ENCODE measurements at regions not wholly inside any gene's neighbourhood (a gene's known extent, or its start where the extent isn't known, plus 50 kb on each side); places are given as distances from the start of the nearest gene placed in this dataset.

- Histone ChIP-seq H3K4me3 (no peak overlapping the region), H3K27me3 (peaks cover 0 to 5% (median 0%) of the 10 kb centered on the region in 3 donors), H3K36me3 (no peaks in the 10 kb centered on the region), H3K4me1 (no peaks in the 10 kb centered on the region), H3K27ac (no peak overlapping the region), H3K9me3 (no peaks in the 10 kb centered on the region)
- in situ Hi-C loops (cut with MboI; ENCODE audit: low sequenced_read_pairs in 4 of 4) (no loop called here), intact Hi-C loops (cut with DNase I; ENCODE audit: low total_unique reads) (no loop called here)
- DNase-seq (no peak), ATAC-seq (no peak)
- TF ChIP-seq CTCF (IDR thresholded peaks at IDR 0.05 in 4 of 5, conservative IDR thresholded peaks at IDR 0.05 in 1 of 5) (no peak), POLR2A (IDR thresholded peaks at IDR 0.05) (no peak)
Measured at GRCh38 chr2:128696421-128696820, 377.8 kb upstream of the HS6ST1 start.

- Histone ChIP-seq H3K4me3 (no peak overlapping the region), H3K27ac (no peak overlapping the region), H3K4me1 (no peaks in the 10 kb centered on the region), H3K9me3 (no peaks in the 10 kb centered on the region), H3K36me3 (no peaks in the 10 kb centered on the region), H3K27me3 (peaks cover 0 to 3% (median 0%) of the 10 kb centered on the region in 3 donors)
- in situ Hi-C loops (cut with MboI; ENCODE audit: low sequenced_read_pairs in 4 of 4) (no loop called here), intact Hi-C loops (cut with DNase I; ENCODE audit: low total_unique reads) (no loop called here)
- no peak for ATAC-seq
- no peak for TF ChIP-seq POLR2A (IDR thresholded peaks at IDR 0.05)
- no peak for TF ChIP-seq CTCF (IDR thresholded peaks at IDR 0.05 in 4 of 5, conservative IDR thresholded peaks at IDR 0.05 in 1 of 5)
- no peak for DNase-seq
Measured at GRCh38 chr2:128701418-128701817, 382.8 kb upstream of the HS6ST1 start.

GRCh38 chr2:128702616-128703015 is 383.9 kb upstream of the HS6ST1 start:
- Histone ChIP-seq H3K4me3 (no peak overlapping the region), H3K4me1 (no peaks in the 10 kb centered on the region), H3K36me3 (no peaks in the 10 kb centered on the region), H3K27ac (no peak overlapping the region), H3K9me3 (no peaks in the 10 kb centered on the region), H3K27me3 (no peaks in the 10 kb centered on the region)
- TF ChIP-seq POLR2A (IDR thresholded peaks at IDR 0.05) (no peak), CTCF (IDR thresholded peaks at IDR 0.05 in 4 of 5, conservative IDR thresholded peaks at IDR 0.05 in 1 of 5) (no peak)
- DNase-seq (no peak), ATAC-seq (no peak)
- intact Hi-C loops (cut with DNase I; ENCODE audit: low total_unique reads) (no loop called here), in situ Hi-C loops (cut with MboI; ENCODE audit: low sequenced_read_pairs in 4 of 4) (no loop called here)

GRCh38 chr2:128708106-128708816 is 389.6 kb upstream of the HS6ST1 start:
- Histone ChIP-seq H3K36me3 (no peaks in the 10 kb centered on the region), H3K4me1 (no peaks in the 10 kb centered on the region), H3K27ac (no peak overlapping the region), H3K9me3 (peaks cover 0 to 9% (median 2%) of the 10 kb centered on the region in 3 donors), H3K4me3 (no peak overlapping the region), H3K27me3 (no peaks in the 10 kb centered on the region)
- in situ Hi-C loops (cut with MboI; ENCODE audit: low sequenced_read_pairs in 4 of 4) (no loop called here), intact Hi-C loops (cut with DNase I; ENCODE audit: low total_unique reads) (no loop called here)
- TF ChIP-seq POLR2A (IDR thresholded peaks at IDR 0.05) (no peak), CTCF (IDR thresholded peaks at IDR 0.05 in 4 of 5, conservative IDR thresholded peaks at IDR 0.05 in 1 of 5) (no peak)
- DNase-seq (no peak), ATAC-seq (no peak)

- Histone ChIP-seq H3K27ac (no peak overlapping the region), H3K4me3 (no peak overlapping the region), H3K4me1 (no peaks in the 10 kb centered on the region), H3K36me3 (no peaks in the 10 kb centered on the region), H3K27me3 (no peaks in the 10 kb centered on the region), H3K9me3 (peaks cover 0 to 9% (median 2%) of the 10 kb centered on the region in 3 donors)
- DNase-seq (no peak), ATAC-seq (no peak)
- TF ChIP-seq CTCF (IDR thresholded peaks at IDR 0.05 in 4 of 5, conservative IDR thresholded peaks at IDR 0.05 in 1 of 5) (no peak), POLR2A (IDR thresholded peaks at IDR 0.05) (no peak)
- intact Hi-C loops (cut with DNase I; ENCODE audit: low total_unique reads): no loop called here
- in situ Hi-C loops (cut with MboI; ENCODE audit: low sequenced_read_pairs in 4 of 4): no loop called here
Measured at GRCh38 chr2:128710242-128710641, 391.6 kb upstream of the HS6ST1 start.
